ENCODE measurements at regions not wholly inside any gene's neighbourhood (a gene's known extent, or its start where the extent isn't known, plus 50 kb on each side); places are given as distances from the start of the nearest gene placed in this dataset.

GRCh38 chr5:167678481-167678880 is 613.0 kb upstream of the WWC1 start:
- H3K4me3 ChIP-seq (ENCODE audit: low read depth, low read length) = no peak overlapping the region
- no peak for DNase-seq (ENCODE audit: low read depth)
- TF ChIP-seq POLR2A (IDR thresholded peaks at IDR 0.05; ENCODE audit: extremely low read depth, insufficient read length) (no peak), CTCF (IDR thresholded peaks at IDR 0.05; ENCODE audit: low read depth, low read length) (no peak), MAX (IDR thresholded peaks at IDR 0.05; ENCODE audit: low read depth, low read length) (no peak), MYC (IDR thresholded peaks at IDR 0.05; ENCODE audit: low read depth, low read length) (no peak)

- TF ChIP-seq MAX (IDR thresholded peaks at IDR 0.05; ENCODE audit: low read depth, low read length) (no peak), POLR2A (IDR thresholded peaks at IDR 0.05; ENCODE audit: extremely low read depth, insufficient read length) (no peak), MYC (IDR thresholded peaks at IDR 0.05; ENCODE audit: low read depth, low read length) (no peak), CTCF (IDR thresholded peaks at IDR 0.05; ENCODE audit: low read depth, low read length) (no peak)
- no peak for DNase-seq (ENCODE audit: low read depth)
- no peak overlapping the region for H3K4me3 ChIP-seq (ENCODE audit: low read depth, low read length)
Measured at GRCh38 chr5:167684251-167684650, 607.2 kb upstream of the WWC1 start.

- H3K4me3 ChIP-seq (ENCODE audit: low read depth, low read length) = no peak overlapping the region
- DNase-seq (ENCODE audit: low read depth) = no peak
- TF ChIP-seq POLR2A (IDR thresholded peaks at IDR 0.05; ENCODE audit: extremely low read depth, insufficient read length) = no peak
- no peak for TF ChIP-seq MAX (IDR thresholded peaks at IDR 0.05; ENCODE audit: low read depth, low read length)
- TF ChIP-seq CTCF (IDR thresholded peaks at IDR 0.05; ENCODE audit: low read depth, low read length) = no peak
- no peak for TF ChIP-seq MYC (IDR thresholded peaks at IDR 0.05; ENCODE audit: low read depth, low read length)
Measured at GRCh38 chr5:167688341-167689130, 602.9 kb upstream of the WWC1 start.

- DNase-seq (ENCODE audit: low read depth) = no peak
- TF ChIP-seq CTCF (IDR thresholded peaks at IDR 0.05; ENCODE audit: low read depth, low read length) (no peak), MYC (IDR thresholded peaks at IDR 0.05; ENCODE audit: low read depth, low read length) (no peak), MAX (IDR thresholded peaks at IDR 0.05; ENCODE audit: low read depth, low read length) (no peak), POLR2A (IDR thresholded peaks at IDR 0.05; ENCODE audit: extremely low read depth, insufficient read length) (no peak)
- H3K4me3 ChIP-seq (ENCODE audit: low read depth, low read length) = no peak overlapping the region
Measured at GRCh38 chr5:167694325-167695147, 596.9 kb upstream of the WWC1 start.

- H3K4me3 ChIP-seq (ENCODE audit: low read depth, low read length) = no peak overlapping the region
- no peak for DNase-seq (ENCODE audit: low read depth)
- TF ChIP-seq CTCF (IDR thresholded peaks at IDR 0.05; ENCODE audit: low read depth, low read length) (no peak), MYC (IDR thresholded peaks at IDR 0.05; ENCODE audit: low read depth, low read length) (no peak), MAX (IDR thresholded peaks at IDR 0.05; ENCODE audit: low read depth, low read length) (no peak)
Measured at GRCh38 chr5:167696558-167697314, 594.7 kb upstream of the WWC1 start.

All from NB4 (cell line).